GM23338 (cell line): ENCODE measurements at regions not wholly inside any gene's neighbourhood (a gene's known extent, or its start where the extent isn't known, plus 50 kb on each side); places are given as distances from the start of the nearest gene placed in this dataset.
A peak's percentile ranks its signal among the peaks of the same experiment; 100 is the strongest.

ENCODE experiments used
- ATAC-seq: fragments of 200-7000 bp; cut with Tn5 transposase; 3 replicates; pipeline ENCODE4 v1.9.1; 2020
- DNase-seq: peaks from one replicate; pipeline ENCODE4 v3.0.0-alpha.2; 2015; ENCODE audit warnings: low spot score
- H2AFZ ChIP-seq: fragments of 200-600 bp; sonication (generic); 2 replicates; pipeline ENCODE4 v1.8.0; 2016; ENCODE audit warnings: antibody characterized with exemption, mild to moderate bottlenecking, moderate library complexity
- H3F3A ChIP-seq: fragments of 200-600 bp; sonication (generic); replicated peaks from 2 replicates; pipeline ENCODE4 v1.8.0; 2017; ENCODE audit warnings: antibody characterized with exemption, mixed run types, low read depth
- H3K27ac ChIP-seq: fragments of 200-600 bp; sonication (generic); 2 replicates; pipeline ENCODE4 v1.6.1; 2016; ENCODE audit warnings: low read depth
- H3K27me3 ChIP-seq: fragments of 200-600 bp; sonication (generic); 2 replicates; pipeline ENCODE4 v1.8.0; 2016; ENCODE audit warnings: mild to moderate bottlenecking, mixed run types, moderate library complexity; ENCODE audit not compliant: insufficient read depth
- H3K36me3 ChIP-seq: fragments of 200-600 bp; sonication (generic); 2 replicates; pipeline ENCODE4 v1.8.0; 2016; ENCODE audit warnings: mild to moderate bottlenecking; ENCODE audit not compliant: insufficient read depth
- H3K4me1 ChIP-seq: fragments of 200-600 bp; sonication (generic); 2 replicates; pipeline ENCODE4 v1.8.0; 2016; ENCODE audit warnings: mild to moderate bottlenecking, moderate library complexity; ENCODE audit not compliant: insufficient read depth
- H3K4me2 ChIP-seq: fragments of 200-600 bp; sonication (generic); 2 replicates; pipeline ENCODE4 v1.7.1; 2017; ENCODE audit warnings: mixed run types
- H3K4me3 ChIP-seq: fragments of 200-600 bp; sonication (generic); 2 replicates; pipeline ENCODE4 v1.6.1; 2016; ENCODE audit warnings: mixed run types
- H3K79me2 ChIP-seq: fragments of 200-600 bp; sonication (generic); replicated peaks from 2 replicates; pipeline ENCODE4 v1.8.0; 2017; ENCODE audit warnings: mild to moderate bottlenecking; ENCODE audit not compliant: insufficient read depth
- H3K9me2 ChIP-seq: fragments of 200-600 bp; sonication (generic); 2 replicates; pipeline ENCODE4 v1.8.0; 2017; ENCODE audit not compliant: insufficient read depth
- H4K20me1 ChIP-seq: fragments of 200-600 bp; sonication (generic); replicated peaks from 2 replicates; pipeline ENCODE4 v1.8.0; 2017; ENCODE audit warnings: mild to moderate bottlenecking; ENCODE audit not compliant: insufficient read depth
- H3K27ac Mint-ChIP-seq: 2 replicates; pipeline ENCODE4 v1.8.0; 2020; ENCODE audit warnings: inconsistent platforms, mild to moderate bottlenecking, moderate library complexity, mixed read lengths
- H3K27me3 Mint-ChIP-seq: 3 replicates; pipeline ENCODE4 v1.8.0; 2022; ENCODE audit warnings: low read depth, mild to moderate bottlenecking, moderate library complexity, mixed read lengths, inconsistent platforms; ENCODE audit not compliant: insufficient read depth, poor library complexity
- H3K36me3 Mint-ChIP-seq: 3 replicates; pipeline ENCODE4 v1.8.0; 2021; ENCODE audit warnings: low read depth, mild to moderate bottlenecking, inconsistent platforms, moderate library complexity, mixed read lengths
- H3K4me1 Mint-ChIP-seq: 3 replicates; pipeline ENCODE4 v1.8.0; 2020; ENCODE audit warnings: mild to moderate bottlenecking, inconsistent platforms, mixed read lengths
- H3K4me3 Mint-ChIP-seq: 3 replicates; pipeline ENCODE4 v1.8.0; 2021; ENCODE audit warnings: moderate library complexity, mild to moderate bottlenecking, inconsistent platforms, mixed read lengths
- H3K9me3 Mint-ChIP-seq: 3 replicates; pipeline ENCODE4 v1.8.0; 2020; ENCODE audit warnings: moderate library complexity, mild to moderate bottlenecking, inconsistent platforms, mixed read lengths
- CREB1 ChIP-seq: fragments of 250-450 bp; sonication (Bioruptor Pico); IDR thresholded peaks from 2 replicates; pipeline ENCODE4 v1.5.0; 2020; ENCODE audit warnings: low read depth, mild to moderate bottlenecking, moderate library complexity
- EZH2 ChIP-seq: fragments of 200-600 bp; sonication (generic); IDR thresholded peaks from one replicate; pipeline ENCODE4 v1.8.0; 2017; ENCODE audit warnings: antibody characterized with exemption, mild to moderate bottlenecking, low read depth; ENCODE audit not compliant: unreplicated experiment
- JUNB ChIP-seq: IDR thresholded peaks from one replicate; pipeline ENCODE4 v1.6.1; 2016; ENCODE audit warnings: antibody characterized with exemption; ENCODE audit not compliant: unreplicated experiment
- NANOG ChIP-seq: IDR thresholded peaks from 2 replicates; pipeline ENCODE4 v1.6.1; 2016; ENCODE audit warnings: antibody characterized with exemption, borderline replicate concordance
- POLR2AphosphoS5 ChIP-seq: IDR thresholded peaks from 2 replicates; pipeline ENCODE4 v1.6.1; 2016; ENCODE audit warnings: antibody characterized with exemption, low read depth
- STAT1 ChIP-seq: IDR thresholded peaks from one replicate; pipeline ENCODE4 v1.6.1; 2016; ENCODE audit warnings: antibody characterized with exemption; ENCODE audit not compliant: unreplicated experiment
- ZNF114 ChIP-seq: fragments of 250-450 bp; sonication (Bioruptor Pico); IDR thresholded peaks from 2 replicates; pipeline ENCODE4 v1.5.0; 2020; ENCODE audit warnings: mild to moderate bottlenecking, moderate library complexity
- ZNF331 ChIP-seq: fragments of 250-450 bp; sonication (Bioruptor Pico); IDR thresholded peaks from 2 replicates; pipeline ENCODE4 v1.5.0; 2020; ENCODE audit warnings: low read depth, mild to moderate bottlenecking, moderate library complexity
- TF ChIP-seq, protein P1 (sequence below): IDR thresholded peaks from 2 replicates; pipeline ENCODE4 v1.6.1; 2016; ENCODE audit warnings: antibody characterized with exemption
- TF ChIP-seq, protein P2 (sequence below), 2 experiments: fragments of 200-600 bp in 1 of 2; sonication (generic) in 1 of 2; conservative IDR thresholded peaks; 2 replicates each; pipeline versions ENCODE4 v1.5.1 to v1.6.1; 2016 to 2017; ENCODE audit warnings: antibody characterized with exemption in 2 of 2, low read depth in 2 of 2, mild to moderate bottlenecking in 2 of 2, moderate library complexity in 1 of 2
- TF ChIP-seq, protein P3 (sequence below): IDR thresholded peaks from one replicate; pipeline ENCODE4 v1.6.1; 2018; ENCODE audit warnings: antibody characterized with exemption; ENCODE audit not compliant: unreplicated experiment

DNA sequence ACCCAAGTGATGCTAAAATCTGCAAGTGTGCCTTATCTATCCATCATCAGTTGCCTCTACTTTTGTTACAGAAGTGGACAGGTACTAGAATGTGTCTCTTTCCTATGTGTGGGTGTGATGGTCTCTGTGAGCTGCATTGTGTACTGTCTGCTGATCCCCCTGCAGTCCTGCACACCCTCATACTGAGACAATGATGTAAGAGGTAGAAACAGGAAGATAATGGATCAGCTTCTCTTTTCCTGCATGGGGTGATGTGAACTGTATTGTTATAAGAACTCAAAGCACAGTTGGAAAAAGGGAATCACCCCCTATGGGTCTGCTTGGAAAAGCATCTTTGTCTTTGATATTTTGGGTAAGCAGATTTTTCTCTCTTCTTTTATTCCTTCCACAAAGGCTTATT, 537.6 kb upstream of the CDH2 start:
- 0 out of 2 replicates have a peak, but pooled peaks cover 2% of the 10 kb centered on the region for H3K9me2 ChIP-seq
- no peaks in the 10 kb centered on the region for H3K27me3 ChIP-seq
- H3F3A ChIP-seq, result no peaks in the 10 kb centered on the region
- H3K27ac ChIP-seq, result no peak overlapping the region
- H3K36me3 ChIP-seq, result no peaks in the 10 kb centered on the region
- no peaks in the 10 kb centered on the region for H3K36me3 Mint-ChIP-seq
- no peak overlapping the region for H3K4me3 Mint-ChIP-seq
- H3K27me3 Mint-ChIP-seq, result peaks cover 1% of the 10 kb centered on the region
- H3K4me2 ChIP-seq, result 0 out of 2 replicates have a peak overlapping the region, but pooled peaks have one; percentile 19
- H3K9me3 Mint-ChIP-seq, result 0 out of 3 replicates have a peak, but pooled peaks cover 2% of the 10 kb centered on the region
- peak overlapping the region; percentile 2; the same call in 1 of the 2 replicates for H2AFZ ChIP-seq
- TF ChIP-seq ZNF331 (CRISPR knock-in tag) (no peak), CREB1 (no peak), NANOG (no peak), EZH2 (no peak), ZNF114 (CRISPR knock-in tag) (no peak), STAT1 (no peak), POLR2AphosphoS5 (no peak), JUNB (no peak)
- TF ChIP-seq, protein P1, sequence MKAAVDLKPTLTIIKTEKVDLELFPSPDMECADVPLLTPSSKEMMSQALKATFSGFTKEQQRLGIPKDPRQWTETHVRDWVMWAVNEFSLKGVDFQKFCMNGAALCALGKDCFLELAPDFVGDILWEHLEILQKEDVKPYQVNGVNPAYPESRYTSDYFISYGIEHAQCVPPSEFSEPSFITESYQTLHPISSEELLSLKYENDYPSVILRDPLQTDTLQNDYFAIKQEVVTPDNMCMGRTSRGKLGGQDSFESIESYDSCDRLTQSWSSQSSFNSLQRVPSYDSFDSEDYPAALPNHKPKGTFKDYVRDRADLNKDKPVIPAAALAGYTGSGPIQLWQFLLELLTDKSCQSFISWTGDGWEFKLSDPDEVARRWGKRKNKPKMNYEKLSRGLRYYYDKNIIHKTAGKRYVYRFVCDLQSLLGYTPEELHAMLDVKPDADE, result no peak
- TF ChIP-seq, protein P2, sequence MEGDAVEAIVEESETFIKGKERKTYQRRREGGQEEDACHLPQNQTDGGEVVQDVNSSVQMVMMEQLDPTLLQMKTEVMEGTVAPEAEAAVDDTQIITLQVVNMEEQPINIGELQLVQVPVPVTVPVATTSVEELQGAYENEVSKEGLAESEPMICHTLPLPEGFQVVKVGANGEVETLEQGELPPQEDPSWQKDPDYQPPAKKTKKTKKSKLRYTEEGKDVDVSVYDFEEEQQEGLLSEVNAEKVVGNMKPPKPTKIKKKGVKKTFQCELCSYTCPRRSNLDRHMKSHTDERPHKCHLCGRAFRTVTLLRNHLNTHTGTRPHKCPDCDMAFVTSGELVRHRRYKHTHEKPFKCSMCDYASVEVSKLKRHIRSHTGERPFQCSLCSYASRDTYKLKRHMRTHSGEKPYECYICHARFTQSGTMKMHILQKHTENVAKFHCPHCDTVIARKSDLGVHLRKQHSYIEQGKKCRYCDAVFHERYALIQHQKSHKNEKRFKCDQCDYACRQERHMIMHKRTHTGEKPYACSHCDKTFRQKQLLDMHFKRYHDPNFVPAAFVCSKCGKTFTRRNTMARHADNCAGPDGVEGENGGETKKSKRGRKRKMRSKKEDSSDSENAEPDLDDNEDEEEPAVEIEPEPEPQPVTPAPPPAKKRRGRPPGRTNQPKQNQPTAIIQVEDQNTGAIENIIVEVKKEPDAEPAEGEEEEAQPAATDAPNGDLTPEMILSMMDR (conservative IDR thresholded peaks at IDR 0.05; ENCODE audit: low read depth in 2 of 2), result no peak
- TF ChIP-seq, protein P3, sequence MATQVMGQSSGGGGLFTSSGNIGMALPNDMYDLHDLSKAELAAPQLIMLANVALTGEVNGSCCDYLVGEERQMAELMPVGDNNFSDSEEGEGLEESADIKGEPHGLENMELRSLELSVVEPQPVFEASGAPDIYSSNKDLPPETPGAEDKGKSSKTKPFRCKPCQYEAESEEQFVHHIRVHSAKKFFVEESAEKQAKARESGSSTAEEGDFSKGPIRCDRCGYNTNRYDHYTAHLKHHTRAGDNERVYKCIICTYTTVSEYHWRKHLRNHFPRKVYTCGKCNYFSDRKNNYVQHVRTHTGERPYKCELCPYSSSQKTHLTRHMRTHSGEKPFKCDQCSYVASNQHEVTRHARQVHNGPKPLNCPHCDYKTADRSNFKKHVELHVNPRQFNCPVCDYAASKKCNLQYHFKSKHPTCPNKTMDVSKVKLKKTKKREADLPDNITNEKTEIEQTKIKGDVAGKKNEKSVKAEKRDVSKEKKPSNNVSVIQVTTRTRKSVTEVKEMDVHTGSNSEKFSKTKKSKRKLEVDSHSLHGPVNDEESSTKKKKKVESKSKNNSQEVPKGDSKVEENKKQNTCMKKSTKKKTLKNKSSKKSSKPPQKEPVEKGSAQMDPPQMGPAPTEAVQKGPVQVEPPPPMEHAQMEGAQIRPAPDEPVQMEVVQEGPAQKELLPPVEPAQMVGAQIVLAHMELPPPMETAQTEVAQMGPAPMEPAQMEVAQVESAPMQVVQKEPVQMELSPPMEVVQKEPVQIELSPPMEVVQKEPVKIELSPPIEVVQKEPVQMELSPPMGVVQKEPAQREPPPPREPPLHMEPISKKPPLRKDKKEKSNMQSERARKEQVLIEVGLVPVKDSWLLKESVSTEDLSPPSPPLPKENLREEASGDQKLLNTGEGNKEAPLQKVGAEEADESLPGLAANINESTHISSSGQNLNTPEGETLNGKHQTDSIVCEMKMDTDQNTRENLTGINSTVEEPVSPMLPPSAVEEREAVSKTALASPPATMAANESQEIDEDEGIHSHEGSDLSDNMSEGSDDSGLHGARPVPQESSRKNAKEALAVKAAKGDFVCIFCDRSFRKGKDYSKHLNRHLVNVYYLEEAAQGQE, result no peak
- no peak overlapping the region for H3K27ac Mint-ChIP-seq
- peaks cover 34% of the 10 kb centered on the region for H3K4me1 Mint-ChIP-seq
- peak; percentile 39; the same call in 2 of the 3 replicates for ATAC-seq
- no peaks in the 10 kb centered on the region for H4K20me1 ChIP-seq
- DNase-seq, result no peak
- H3K4me3 ChIP-seq, result no peak overlapping the region
- peaks cover 35% of the 10 kb centered on the region for H3K4me1 ChIP-seq
- H3K79me2 ChIP-seq, result no peaks in the 10 kb centered on the region
